ENCODE measurements at regions not wholly inside any gene's neighbourhood (a gene's known extent, or its start where the extent isn't known, plus 50 kb on each side); places are given as distances from the start of the nearest gene placed in this dataset.

GRCh38 chr18:22710673-22711191 is 222.4 kb upstream of the RBBP8 start:
- Histone ChIP-seq H3K9me2 (ENCODE audit: insufficient read depth) (no peaks in the 10 kb centered on the region), H3K4me2 (ENCODE audit: low read length) (no peak overlapping the region), H3K36me3 (ENCODE audit: control insufficient read depth in 1 of 2, insufficient read depth in 2 of 2, low read length in 2 of 2) (no peaks in the 10 kb centered on the region), H3K9me3 (ENCODE audit: control insufficient read depth in 1 of 2, insufficient read depth in 1 of 2, low read depth in 1 of 2, low read length in 2 of 2) (no peaks in the 10 kb centered on the region), H3K4me3 (replicated peaks in 1 of 2; ENCODE audit: low read depth in 1 of 2, low read length in 2 of 2) (no peak overlapping the region), H3K79me2 (ENCODE audit: insufficient read depth, low read length) (no peaks in the 10 kb centered on the region), H4K20me1 (ENCODE audit: insufficient read depth) (no peaks in the 10 kb centered on the region), H3K4me1 (ENCODE audit: control insufficient read depth in 1 of 2, insufficient read depth in 2 of 2, low read length in 2 of 2) (no peaks in the 10 kb centered on the region), H3K9ac (ENCODE audit: low read length) (no peak overlapping the region), H2AFZ (ENCODE audit: low read depth, low read length, poor library complexity, severe bottlenecking) (no peak overlapping the region), H3K27ac (ENCODE audit: low read depth, low read length) (no peak overlapping the region), H3K27me3 (ENCODE audit: insufficient read depth, low read length) (no peaks in the 10 kb centered on the region)
- TF ChIP-seq MAX (IDR thresholded peaks at IDR 0.05) = no peak
- intact Hi-C loops (cut with micrococcal nuclease) = no loop called here
- no peak for ATAC-seq
- ChIA-PET CTCF (no interaction called here), POLR2A (no interaction called here), RAD21 (ENCODE audit: low non-redundant PET in 1 of 2, low total read pairs in 2 of 2, uncharacterized antibody in 2 of 2, unreplicated experiment in 2 of 2) (no interaction called here)
- DNase-seq (ENCODE audit: low read depth, low spot score) = no peak
- BruUV-seq (replicated peaks) = no TSS peak

- Histone ChIP-seq H3K79me2 (ENCODE audit: insufficient read depth, low read length) (no peaks in the 10 kb centered on the region), H3K4me2 (ENCODE audit: low read length) (no peak overlapping the region), H2AFZ (ENCODE audit: low read depth, low read length, poor library complexity, severe bottlenecking) (no peak overlapping the region), H3K27me3 (ENCODE audit: insufficient read depth, low read length) (no peaks in the 10 kb centered on the region), H3K4me1 (ENCODE audit: control insufficient read depth in 1 of 2, insufficient read depth in 2 of 2, low read length in 2 of 2) (no peaks in the 10 kb centered on the region), H3K36me3 (ENCODE audit: control insufficient read depth in 1 of 2, insufficient read depth in 2 of 2, low read length in 2 of 2) (no peaks in the 10 kb centered on the region), H3K9me3 (ENCODE audit: control insufficient read depth in 1 of 2, insufficient read depth in 1 of 2, low read depth in 1 of 2, low read length in 2 of 2) (no peaks in the 10 kb centered on the region), H3K9ac (ENCODE audit: low read length) (no peak overlapping the region), H3K27ac (ENCODE audit: low read depth, low read length) (no peak overlapping the region), H3K4me3 (replicated peaks in 1 of 2; ENCODE audit: low read depth in 1 of 2, low read length in 2 of 2) (no peak overlapping the region), H4K20me1 (ENCODE audit: insufficient read depth) (no peaks in the 10 kb centered on the region), H3K9me2 (ENCODE audit: insufficient read depth) (no peaks in the 10 kb centered on the region)
- ATAC-seq = no peak
- no TSS peak for BruUV-seq (replicated peaks)
- POLR2A ChIA-PET = no interaction called here
- RAD21 ChIA-PET (ENCODE audit: low non-redundant PET in 1 of 2, low total read pairs in 2 of 2, uncharacterized antibody in 2 of 2, unreplicated experiment in 2 of 2) = no interaction called here
- DNase-seq (ENCODE audit: low read depth, low spot score) = no peak
- intact Hi-C loops (cut with micrococcal nuclease) = no loop called here
- TF ChIP-seq ZBTB33 (IDR thresholded peaks at IDR 0.05; ENCODE audit: extremely low read depth, insufficient replicate concordance, low read length) (no peak), JUND (IDR thresholded peaks at IDR 0.05) (no peak), CBX3 (IDR thresholded peaks at IDR 0.05; ENCODE audit: low read depth) (no peak), SP1 (IDR thresholded peaks at IDR 0.05; ENCODE audit: low read depth) (no peak), CEBPB (IDR thresholded peaks at IDR 0.05; ENCODE audit: low read depth) (no peak), ZFX (IDR thresholded peaks at IDR 0.05) (no peak), YY1 (IDR thresholded peaks at IDR 0.05; ENCODE audit: extremely low read depth, insufficient replicate concordance, low read depth, low read length) (no peak), REST (IDR thresholded peaks at IDR 0.05; ENCODE audit: low read depth) (no peak)
- CTCF ChIA-PET = no interaction called here
Measured at GRCh38 chr18:22711192-22711685, 221.9 kb upstream of the RBBP8 start.

Data from HCT116 (cell line).